MM.1S (cell line): ENCODE measurements at regions not wholly inside any gene's neighbourhood (a gene's known extent, or its start where the extent isn't known, plus 50 kb on each side); places are given as distances from the start of the nearest gene placed in this dataset.

Experiments
- DNase-seq: peaks from one replicate; pipeline ENCODE4 v3.0.0-alpha.2; 2015
- H2AFZ ChIP-seq: fragments of 300-600 bp; sonication (generic); 2 replicates; pipeline ENCODE4 v1.6.0; 2016; ENCODE audit warnings: antibody characterized with exemption, low read length
- H3F3A ChIP-seq: fragments of 300-600 bp; sonication (generic); 2 replicates; pipeline ENCODE4 v1.6.1; 2016; ENCODE audit warnings: mild to moderate bottlenecking, antibody characterized with exemption, low read length, moderate library complexity, mixed read lengths; ENCODE audit not compliant: insufficient read depth
- H3K27ac ChIP-seq: fragments of 300-600 bp; sonication (generic); 2 replicates; pipeline ENCODE4 v1.5.1; 2016; ENCODE audit warnings: mild to moderate bottlenecking, low read length
- H3K27me3 ChIP-seq: fragments of 300-600 bp; sonication (generic); replicated peaks from 2 replicates; pipeline ENCODE4 v1.6.0; 2016; ENCODE audit warnings: low read length; ENCODE audit not compliant: insufficient read depth
- H3K36me3 ChIP-seq: fragments of 300-600 bp; sonication (generic); replicated peaks from 2 replicates; pipeline ENCODE4 v1.6.1; 2016; ENCODE audit warnings: mild to moderate bottlenecking, low read length, mixed read lengths; ENCODE audit not compliant: insufficient read depth
- H3K4me1 ChIP-seq: fragments of 300-600 bp; sonication (generic); 2 replicates; pipeline ENCODE4 v1.6.1; 2016; ENCODE audit warnings: low read length, mixed read lengths
- H3K4me2 ChIP-seq: fragments of 300-600 bp; sonication (generic); 2 replicates; pipeline ENCODE4 v1.6.0; 2016; ENCODE audit warnings: low read depth, low read length
- H3K4me3 ChIP-seq: fragments of 300-600 bp; sonication (generic); 2 replicates; pipeline ENCODE4 v1.5.1; 2016; ENCODE audit warnings: low read length, mixed read lengths
- H3K79me2 ChIP-seq: fragments of 300-600 bp; sonication (generic); 2 replicates; pipeline ENCODE4 v1.6.1; 2016; ENCODE audit warnings: mixed run types, low read length, mixed read lengths
- H3K9ac ChIP-seq: fragments of 300-600 bp; sonication (generic); 2 replicates; pipeline ENCODE4 v1.6.1; 2016; ENCODE audit warnings: low read length, mixed read lengths
- H3K9me2 ChIP-seq: fragments of 300-600 bp; sonication (generic); replicated peaks from 2 replicates; pipeline ENCODE4 v1.6.1; 2016; ENCODE audit warnings: mild to moderate bottlenecking, low read length, mixed read lengths; ENCODE audit not compliant: insufficient read depth
- H3K9me3 ChIP-seq: fragments of 300-600 bp; sonication (generic); replicated peaks from 2 replicates; pipeline ENCODE4 v1.6.1; 2016; ENCODE audit warnings: mild to moderate bottlenecking, low read length, mixed read lengths; ENCODE audit not compliant: insufficient read depth
- H4K20me1 ChIP-seq: fragments of 300-600 bp; sonication (generic); 2 replicates; pipeline ENCODE4 v1.6.1; 2016; ENCODE audit warnings: mild to moderate bottlenecking, low read length, moderate library complexity, mixed read lengths; ENCODE audit not compliant: insufficient read depth
- EZH2 ChIP-seq: fragments of 300-600 bp; sonication (generic); optimal IDR thresholded peaks from 2 replicates; pipeline ENCODE3; 2017; ENCODE audit warnings: low read depth, mild to moderate bottlenecking, antibody characterized with exemption, low read length, mixed read lengths
- EZH2phosphoT487 ChIP-seq: fragments of 300-600 bp; sonication (generic); IDR thresholded peaks from 2 replicates; pipeline ENCODE4 v1.6.1; 2018; ENCODE audit warnings: antibody characterized with exemption, low read length
- TF ChIP-seq, protein P1 (sequence below): fragments of 300-600 bp; sonication (generic); IDR thresholded peaks from 2 replicates; pipeline ENCODE4 v1.5.1; 2016; ENCODE audit warnings: antibody characterized with exemption, low read length, mixed read lengths

DNA sequence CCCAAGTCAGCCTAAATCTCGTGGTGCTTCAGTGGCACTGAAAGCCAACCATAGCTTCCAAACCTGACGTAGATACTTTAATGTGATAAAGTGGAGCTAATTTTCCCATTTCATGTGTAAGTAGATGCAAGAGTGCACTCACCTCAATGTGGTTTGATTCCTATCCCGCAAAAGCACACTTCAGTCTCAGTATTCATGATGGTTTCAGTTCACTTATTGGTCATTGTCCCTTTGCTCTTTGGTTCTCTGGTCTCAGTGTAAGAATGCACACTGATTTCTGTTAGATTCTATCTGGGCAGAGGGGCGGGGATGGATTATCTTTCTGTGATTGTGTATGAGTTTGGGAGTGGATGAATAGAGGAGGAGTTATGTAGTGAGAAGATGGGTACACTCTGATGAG is 340.6 kb downstream of the KCNRG start:
- Histone ChIP-seq H3K36me3 (no peaks in the 10 kb centered on the region), H3F3A (no peaks in the 10 kb centered on the region), H3K4me3 (no peak overlapping the region), H3K27me3 (no peaks in the 10 kb centered on the region), H4K20me1 (no peaks in the 10 kb centered on the region), H3K4me2 (no peak overlapping the region), H2AFZ (no peak overlapping the region), H3K9ac (no peak overlapping the region), H3K9me2 (no peaks in the 10 kb centered on the region), H3K27ac (no peak overlapping the region), H3K79me2 (no peaks in the 10 kb centered on the region), H3K9me3 (no peaks in the 10 kb centered on the region), H3K4me1 (peaks cover 29% of the 10 kb centered on the region)
- TF ChIP-seq, protein P1, sequence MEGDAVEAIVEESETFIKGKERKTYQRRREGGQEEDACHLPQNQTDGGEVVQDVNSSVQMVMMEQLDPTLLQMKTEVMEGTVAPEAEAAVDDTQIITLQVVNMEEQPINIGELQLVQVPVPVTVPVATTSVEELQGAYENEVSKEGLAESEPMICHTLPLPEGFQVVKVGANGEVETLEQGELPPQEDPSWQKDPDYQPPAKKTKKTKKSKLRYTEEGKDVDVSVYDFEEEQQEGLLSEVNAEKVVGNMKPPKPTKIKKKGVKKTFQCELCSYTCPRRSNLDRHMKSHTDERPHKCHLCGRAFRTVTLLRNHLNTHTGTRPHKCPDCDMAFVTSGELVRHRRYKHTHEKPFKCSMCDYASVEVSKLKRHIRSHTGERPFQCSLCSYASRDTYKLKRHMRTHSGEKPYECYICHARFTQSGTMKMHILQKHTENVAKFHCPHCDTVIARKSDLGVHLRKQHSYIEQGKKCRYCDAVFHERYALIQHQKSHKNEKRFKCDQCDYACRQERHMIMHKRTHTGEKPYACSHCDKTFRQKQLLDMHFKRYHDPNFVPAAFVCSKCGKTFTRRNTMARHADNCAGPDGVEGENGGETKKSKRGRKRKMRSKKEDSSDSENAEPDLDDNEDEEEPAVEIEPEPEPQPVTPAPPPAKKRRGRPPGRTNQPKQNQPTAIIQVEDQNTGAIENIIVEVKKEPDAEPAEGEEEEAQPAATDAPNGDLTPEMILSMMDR: no peak
- TF ChIP-seq EZH2 (no peak), EZH2phosphoT487 (no peak)
- no peak for DNase-seq

DNA sequence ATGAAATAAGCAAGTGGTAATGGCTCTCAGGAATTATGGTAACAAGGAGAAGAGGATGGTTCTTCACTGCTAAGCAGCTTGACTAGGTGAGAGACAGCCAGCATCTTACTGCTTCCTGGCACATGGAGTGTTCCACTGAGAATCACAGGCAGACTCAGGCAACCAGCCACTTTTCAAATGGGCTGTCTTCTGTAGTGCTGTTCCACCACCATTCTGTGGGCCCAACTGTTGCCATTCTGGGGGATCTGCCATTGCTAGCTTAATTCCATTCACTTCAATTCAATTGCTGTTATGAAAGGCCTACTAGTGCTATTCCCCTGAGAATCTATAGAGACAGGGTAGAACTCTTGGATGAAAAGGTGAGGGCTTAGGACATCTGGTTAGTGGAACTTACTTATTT is 341.9 kb downstream of the KCNRG start:
- TF ChIP-seq, protein P1: no peak
- no peak for TF ChIP-seq EZH2
- no peak for TF ChIP-seq EZH2phosphoT487
- Histone ChIP-seq H3F3A (0 out of 2 replicates have a peak, but pooled peaks cover 6% of the 10 kb centered on the region), H3K9me3 (no peaks in the 10 kb centered on the region), H4K20me1 (no peaks in the 10 kb centered on the region), H3K9me2 (no peaks in the 10 kb centered on the region), H3K4me1 (peaks cover 37% of the 10 kb centered on the region), H3K36me3 (no peaks in the 10 kb centered on the region), H3K79me2 (no peaks in the 10 kb centered on the region), H3K27ac (no peak overlapping the region), H3K4me2 (no peak overlapping the region), H3K27me3 (no peaks in the 10 kb centered on the region), H3K4me3 (no peak overlapping the region), H3K9ac (no peak overlapping the region), H2AFZ (no peak overlapping the region)
- no peak for DNase-seq

DNA sequence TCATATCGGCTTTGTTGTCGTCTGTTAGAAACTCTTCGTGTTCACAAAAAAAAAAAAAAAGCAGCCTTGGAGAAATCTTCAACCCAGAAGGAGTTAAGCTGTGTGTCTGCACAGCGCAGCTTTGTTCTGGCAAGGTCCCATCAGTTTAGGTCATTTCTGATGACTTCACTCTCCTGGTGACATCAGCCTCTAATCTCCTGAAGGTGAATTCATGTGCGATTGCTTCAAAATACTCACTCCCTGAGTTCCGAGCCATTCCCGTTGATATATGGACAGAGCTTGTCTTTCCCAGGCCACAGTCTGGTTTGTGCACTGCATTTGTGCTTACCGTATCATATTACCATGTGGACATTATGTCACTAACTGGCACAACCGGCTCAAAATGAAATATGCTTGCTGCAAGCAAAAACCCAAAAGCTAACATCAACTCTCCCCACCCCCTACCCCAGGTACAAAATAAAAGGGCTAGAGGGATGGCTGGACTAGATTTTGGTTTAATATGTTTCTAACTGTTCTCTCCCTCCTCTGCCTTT is 342.4 kb downstream of the KCNRG start:
- Histone ChIP-seq H3K27ac (no peak overlapping the region), H3F3A (0 out of 2 replicates have a peak, but pooled peaks cover 6% of the 10 kb centered on the region), H3K9me2 (no peaks in the 10 kb centered on the region), H3K4me3 (no peak overlapping the region), H3K4me2 (no peak overlapping the region), H3K9me3 (no peaks in the 10 kb centered on the region), H4K20me1 (no peaks in the 10 kb centered on the region), H3K27me3 (no peaks in the 10 kb centered on the region), H3K4me1 (peaks cover 37% of the 10 kb centered on the region), H2AFZ (no peak overlapping the region), H3K9ac (no peak overlapping the region), H3K36me3 (no peaks in the 10 kb centered on the region), H3K79me2 (no peaks in the 10 kb centered on the region)
- no peak for DNase-seq
- TF ChIP-seq, protein P1: no peak
- TF ChIP-seq EZH2 (no peak), EZH2phosphoT487 (no peak)
